Spinal cord (tissue), 9 donors: ENCODE measurements at regions not wholly inside any gene's neighbourhood (a gene's known extent, or its start where the extent isn't known, plus 50 kb on each side); places are given as distances from the start of the nearest gene placed in this dataset.

Experiments
- DNase-seq, 6 donors: peaks; one replicate each; pipeline versions ENCODE4 v3.0.0 to v3.0.0-alpha.2; 2013 to 2015; ENCODE audit warnings: low spot score in 6 of 6, low read depth in 4 of 6
- H3K27ac ChIP-seq: one replicate; pipeline ENCODE4 v1.5.1; 2013; ENCODE audit warnings: low read depth, low read length, control low read depth
- H3K27me3 ChIP-seq: one replicate; pipeline ENCODE4 v1.6.1; 2013; ENCODE audit warnings: low read length; ENCODE audit not compliant: control insufficient read depth, insufficient read depth
- H3K36me3 ChIP-seq: one replicate; pipeline ENCODE4 v1.6.1; 2013; ENCODE audit warnings: low read length; ENCODE audit not compliant: control insufficient read depth, insufficient read depth
- H3K4me1 ChIP-seq: one replicate; pipeline ENCODE4 v1.6.1; 2013; ENCODE audit warnings: low read length; ENCODE audit not compliant: control insufficient read depth, insufficient read depth
- H3K4me3 ChIP-seq: one replicate; pipeline ENCODE4 v1.5.1; 2013; ENCODE audit warnings: low read depth, low read length, control low read depth
- H3K9me3 ChIP-seq: one replicate; pipeline ENCODE4 v1.6.1; 2013; ENCODE audit warnings: low read length; ENCODE audit not compliant: control insufficient read depth, insufficient read depth
- WGBS: methylation state at CpG from one replicate; pipeline ENCODE4 v1.1.5; 2013; ENCODE audit warnings: missing lambda C conversion rate; ENCODE audit not compliant: insufficient coverage; 5-methylcytosine and 5-hydroxymethylcytosine counted together
- donor health status: healthy.

DNA sequence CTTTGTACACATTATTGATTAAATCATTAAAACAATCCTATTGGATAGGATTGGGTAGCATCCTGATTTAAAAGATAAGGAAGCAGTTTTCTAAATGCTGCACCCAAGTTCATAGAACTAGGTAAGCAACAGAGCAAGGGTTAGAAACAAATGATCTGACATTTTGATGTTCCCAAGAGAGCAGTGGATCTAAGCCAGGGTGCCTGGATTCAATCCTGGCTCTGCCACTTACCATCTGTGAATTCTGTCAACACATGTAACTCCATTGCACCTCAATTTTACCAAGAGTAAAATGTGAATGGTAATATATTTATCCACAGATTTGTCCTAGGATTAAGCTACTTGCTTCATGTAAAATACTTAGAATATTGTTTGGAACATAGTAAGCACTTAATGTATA, 982.6 kb upstream of the FANCL start:
- no peaks in the 10 kb centered on the region for H3K9me3 ChIP-seq
- H3K27me3 ChIP-seq = no peaks in the 10 kb centered on the region
- no peaks in the 10 kb centered on the region for H3K4me1 ChIP-seq
- no peak overlapping the region for H3K27ac ChIP-seq
- H3K4me3 ChIP-seq = no peak overlapping the region
- peak in 1 of 6 donors; percentile 72 for DNase-seq
- no peaks in the 10 kb centered on the region for H3K36me3 ChIP-seq

DNA sequence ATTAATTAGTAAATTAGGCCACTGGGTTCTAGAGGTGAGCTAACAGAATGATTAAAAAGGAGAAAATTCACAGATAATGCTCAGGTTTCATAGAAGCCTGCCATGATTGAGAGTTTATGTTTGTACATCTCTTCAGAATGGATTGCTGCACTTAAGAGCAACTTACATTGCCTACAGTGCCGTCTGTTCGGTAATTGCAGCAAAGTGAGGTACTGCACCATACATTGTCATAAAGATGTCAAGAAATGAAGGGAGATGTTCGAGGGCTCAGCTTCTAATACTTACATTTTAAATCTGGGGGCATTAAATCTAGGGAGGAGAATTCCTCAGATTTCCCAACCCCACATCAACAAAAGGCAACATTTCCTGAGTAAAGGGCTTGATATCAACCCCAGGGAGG, 976.2 kb upstream of the FANCL start:
- DNase-seq = peak in 1 of 6 donors; percentile 53
- H3K9me3 ChIP-seq = no peaks in the 10 kb centered on the region
- H3K27me3 ChIP-seq = no peaks in the 10 kb centered on the region
- no peak overlapping the region for H3K4me3 ChIP-seq
- H3K4me1 ChIP-seq = no peaks in the 10 kb centered on the region
- H3K27ac ChIP-seq = no peak overlapping the region
- WGBS = no CpG with 5 or more reads among the region's 3 CpGs
- H3K36me3 ChIP-seq = no peaks in the 10 kb centered on the region

DNA sequence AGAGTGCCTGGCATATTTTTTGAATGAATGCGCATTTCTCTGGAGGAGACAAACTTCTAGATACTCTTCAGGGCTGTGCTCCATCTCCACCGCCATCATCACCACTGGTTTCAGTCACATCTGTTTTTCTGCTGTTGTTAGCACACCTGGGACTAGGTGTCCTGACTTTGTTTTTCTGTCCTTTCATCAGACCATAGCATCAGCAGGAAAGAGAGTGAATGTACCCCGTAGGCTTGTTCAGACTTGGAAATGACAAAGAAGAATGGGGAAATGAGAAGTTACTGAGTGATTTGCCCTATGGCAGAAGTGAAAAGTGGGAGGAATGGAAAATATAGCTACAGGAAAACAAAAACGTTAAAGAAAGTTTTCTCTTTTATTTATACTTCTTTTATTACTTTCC, 965.2 kb upstream of the FANCL start:
- H3K4me1 ChIP-seq = no peaks in the 10 kb centered on the region
- no peaks in the 10 kb centered on the region for H3K27me3 ChIP-seq
- DNase-seq = no peak
- no peak overlapping the region for H3K27ac ChIP-seq
- H3K36me3 ChIP-seq = no peaks in the 10 kb centered on the region
- WGBS = 100% methylated on average over 1 of the region's 4 CpGs
- no peaks in the 10 kb centered on the region for H3K9me3 ChIP-seq
- H3K4me3 ChIP-seq = no peak overlapping the region

GRCh38 chr2:59204040-59204439, 962.9 kb upstream of the FANCL start:
- DNase-seq = no peak
- Histone ChIP-seq H3K9me3 (peaks cover under 1% of the 10 kb centered on the region), H3K4me1 (no peaks in the 10 kb centered on the region), H3K27ac (no peak overlapping the region), H3K4me3 (no peak overlapping the region), H3K27me3 (no peaks in the 10 kb centered on the region), H3K36me3 (no peaks in the 10 kb centered on the region)
- WGBS = no CpG with 5 or more reads among the region's 1 CpG

- 80% methylated on average over 1 of the region's 1 CpG for WGBS
- H3K4me3 ChIP-seq = no peak overlapping the region
- H3K9me3 ChIP-seq = peaks cover 4% of the 10 kb centered on the region
Measured at GRCh38 chr2:59196491-59196890, 955.4 kb upstream of the FANCL start.

DNA sequence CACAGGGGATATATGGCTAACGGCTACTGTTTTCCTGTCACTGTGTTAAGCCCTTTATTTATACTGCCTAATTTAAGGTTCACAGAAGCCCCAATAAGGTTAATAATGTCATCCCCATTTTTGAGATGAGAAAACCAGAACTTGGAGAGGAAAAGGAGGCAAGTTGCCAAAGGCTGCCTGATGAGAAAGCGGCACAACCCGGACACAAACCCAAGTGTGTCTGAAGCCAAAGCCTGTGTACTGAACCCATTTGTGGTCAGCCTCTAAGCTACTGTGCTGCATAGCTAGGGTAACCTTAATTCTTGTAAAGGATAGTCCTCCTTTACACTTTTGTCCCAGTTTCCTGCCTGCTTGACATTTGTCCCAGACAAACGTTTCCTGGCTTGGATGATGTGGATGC, 954.7 kb upstream of the FANCL start:
- Histone ChIP-seq H3K9me3 (peaks cover 4% of the 10 kb centered on the region), H3K4me3 (no peak overlapping the region), H3K36me3 (no peaks in the 10 kb centered on the region), H3K4me1 (no peaks in the 10 kb centered on the region), H3K27ac (no peak overlapping the region), H3K27me3 (no peaks in the 10 kb centered on the region)
- no peak for DNase-seq
- 85% methylated on average over 2 of the region's 4 CpGs for WGBS

More at GRCh38 chr2:59196491-59196890, 955.4 kb upstream of the FANCL start:
- no peak overlapping the region for H3K27ac ChIP-seq
- no peaks in the 10 kb centered on the region for H3K27me3 ChIP-seq
- no peaks in the 10 kb centered on the region for H3K4me1 ChIP-seq
- DNase-seq = no peak
- H3K36me3 ChIP-seq = no peaks in the 10 kb centered on the region

- H3K4me1 ChIP-seq = no peaks in the 10 kb centered on the region
- H3K27me3 ChIP-seq = no peaks in the 10 kb centered on the region
- no CpG with 5 or more reads among the region's 4 CpGs for WGBS
- no peaks in the 10 kb centered on the region for H3K9me3 ChIP-seq
- no peak overlapping the region for H3K27ac ChIP-seq
- no peak for DNase-seq
- H3K4me3 ChIP-seq = no peak overlapping the region
- no peaks in the 10 kb centered on the region for H3K36me3 ChIP-seq
Measured at GRCh38 chr2:59191781-59192180, 950.7 kb upstream of the FANCL start.

DNA sequence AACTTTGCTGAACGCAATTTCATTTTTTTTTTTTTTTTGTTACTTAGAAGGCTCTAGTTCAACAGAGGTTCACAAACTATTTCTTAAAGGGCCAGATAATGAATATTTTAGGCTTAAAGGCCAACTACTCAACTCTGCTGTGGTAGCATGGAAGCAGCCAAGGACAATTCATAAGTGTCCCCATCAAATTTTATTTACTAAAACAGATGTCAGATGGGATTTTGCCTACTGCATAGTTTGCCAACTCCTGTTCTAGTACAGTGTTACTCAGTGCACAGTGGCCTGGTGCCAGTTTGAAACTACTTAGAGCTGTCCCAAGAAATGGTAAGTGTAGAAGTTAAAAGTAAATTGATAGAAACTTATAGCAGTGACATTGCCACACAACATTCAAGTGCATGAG, 949.4 kb upstream of the FANCL start:
- Histone ChIP-seq H3K4me1 (no peaks in the 10 kb centered on the region), H3K27me3 (no peaks in the 10 kb centered on the region), H3K27ac (no peak overlapping the region), H3K36me3 (no peaks in the 10 kb centered on the region), H3K4me3 (no peak overlapping the region), H3K9me3 (no peaks in the 10 kb centered on the region)
- DNase-seq = no peak
- WGBS = no CpG with 5 or more reads among the region's 1 CpG

- WGBS = 65% methylated on average over 3 of the region's 6 CpGs
- Histone ChIP-seq H3K27ac (no peak overlapping the region), H3K27me3 (no peaks in the 10 kb centered on the region), H3K4me3 (no peak overlapping the region), H3K4me1 (no peaks in the 10 kb centered on the region), H3K9me3 (no peaks in the 10 kb centered on the region), H3K36me3 (no peaks in the 10 kb centered on the region)
- DNase-seq = peak in 2 of 6 donors; percentile 19 to 44
Measured at GRCh38 chr2:59184276-59185020, 943.3 kb upstream of the FANCL start.

DNA sequence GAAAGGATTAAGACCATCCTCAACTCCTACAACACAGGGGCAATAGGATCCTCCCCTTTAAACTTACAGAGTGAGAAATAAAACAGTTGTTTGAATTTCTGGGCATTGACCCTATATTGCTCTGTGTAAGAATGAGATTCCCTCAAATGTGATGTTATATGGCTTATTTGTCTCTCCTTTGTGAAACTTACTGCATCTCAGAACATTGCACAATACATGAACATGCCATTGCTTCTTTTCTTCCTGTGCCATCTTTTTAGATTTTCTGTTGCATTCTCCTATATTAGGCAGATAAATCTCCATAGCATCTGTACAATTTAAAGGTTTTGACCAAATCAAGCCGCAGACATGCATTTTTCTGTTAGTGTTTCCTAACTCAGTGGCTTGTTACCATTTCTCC, 941.9 kb upstream of the FANCL start:
- Histone ChIP-seq H3K27ac (no peak overlapping the region), H3K4me1 (no peaks in the 10 kb centered on the region), H3K27me3 (no peaks in the 10 kb centered on the region), H3K36me3 (no peaks in the 10 kb centered on the region), H3K9me3 (no peaks in the 10 kb centered on the region), H3K4me3 (no peak overlapping the region)
- WGBS = no CpG with 5 or more reads among the region's 1 CpG
- DNase-seq = no peak
